MM.1S (cell line): ENCODE measurements at regions not wholly inside any gene's neighbourhood (a gene's known extent, or its start where the extent isn't known, plus 50 kb on each side); places are given as distances from the start of the nearest gene placed in this dataset.

Experiments
- CTCF ChIP-seq: fragments of 300-600 bp; sonication (generic); IDR thresholded peaks from 2 replicates; pipeline ENCODE4 v1.5.1; 2016; ENCODE audit warnings: antibody characterized with exemption, low read length, mixed read lengths
- EZH2 ChIP-seq: fragments of 300-600 bp; sonication (generic); optimal IDR thresholded peaks from 2 replicates; pipeline ENCODE3; 2017; ENCODE audit warnings: low read depth, mild to moderate bottlenecking, antibody characterized with exemption, low read length, mixed read lengths
- EZH2phosphoT487 ChIP-seq: fragments of 300-600 bp; sonication (generic); IDR thresholded peaks from 2 replicates; pipeline ENCODE4 v1.6.1; 2018; ENCODE audit warnings: antibody characterized with exemption, low read length

- no peak for TF ChIP-seq CTCF
- TF ChIP-seq EZH2phosphoT487 = no peak
- TF ChIP-seq EZH2 = no peak
Observed at GRCh38 chr20:39248171-39248861, 286.2 kb downstream of the DHX35 start.
